ENCODE measurements at regions not wholly inside any gene's neighbourhood (a gene's known extent, or its start where the extent isn't known, plus 50 kb on each side); places are given as distances from the start of the nearest gene placed in this dataset.
A peak's percentile ranks its signal among the peaks of the same experiment; 100 is the strongest.
"Not testable (repeated sequence)": the region's sequence is repeated elsewhere in the genome, so short reads cannot be mapped to it uniquely, and the experiment has no call there.

GRCh38 chrX:122218666-122219065 is 965.4 kb upstream of the GRIA3 start:
- DNase-seq (ENCODE audit: low spot score) = no peak

GRCh38 chrX:122219226-122219625 is 964.9 kb upstream of the GRIA3 start:
- no peak for DNase-seq (ENCODE audit: low spot score)

- DNase-seq (ENCODE audit: low spot score) = no peak
These were observed 964.3 kb upstream of the GRIA3 start for GRCh38 chrX:122219735-122220134.

GRCh38 chrX:122220644-122221373 is 963.3 kb upstream of the GRIA3 start:
- no peak for DNase-seq (ENCODE audit: low spot score)

- DNase-seq (ENCODE audit: low spot score) = not testable (repeated sequence)
These were observed 962.3 kb upstream of the GRIA3 start for GRCh38 chrX:122221810-122222209.

- DNase-seq (ENCODE audit: low spot score) = not testable (repeated sequence)
These were observed 959.9 kb upstream of the GRIA3 start for GRCh38 chrX:122224137-122224536.

- DNase-seq (ENCODE audit: low spot score) = peak; percentile 0
These were observed 945.3 kb upstream of the GRIA3 start for GRCh38 chrX:122238801-122239200.

GRCh38 chrX:122241959-122242358 is 942.1 kb upstream of the GRIA3 start:
- DNase-seq (ENCODE audit: low spot score) = no peak

- DNase-seq (ENCODE audit: low spot score) = no peak
These were observed 940.0 kb upstream of the GRIA3 start for GRCh38 chrX:122244080-122244479.

- DNase-seq (ENCODE audit: low spot score) = no peak
These were observed 938.9 kb upstream of the GRIA3 start for GRCh38 chrX:122245175-122245574.

GRCh38 chrX:122245943-122246342 is 938.1 kb upstream of the GRIA3 start:
- DNase-seq (ENCODE audit: low spot score) = no peak

- no peak for DNase-seq (ENCODE audit: low spot score)
These were observed 937.1 kb upstream of the GRIA3 start for GRCh38 chrX:122246937-122247336.

- no peak for DNase-seq (ENCODE audit: low spot score)
These were observed 935.4 kb upstream of the GRIA3 start for GRCh38 chrX:122248681-122249080.

- DNase-seq (ENCODE audit: low spot score) = no peak
These were observed 931.6 kb upstream of the GRIA3 start for GRCh38 chrX:122252454-122252853.

GRCh38 chrX:122268353-122268752 is 915.7 kb upstream of the GRIA3 start:
- no peak for DNase-seq (ENCODE audit: low spot score)

- DNase-seq (ENCODE audit: low spot score) = no peak
These were observed 914.8 kb upstream of the GRIA3 start for GRCh38 chrX:122269243-122269781.

- DNase-seq (ENCODE audit: low spot score) = no peak
These were observed 913.1 kb upstream of the GRIA3 start for GRCh38 chrX:122270809-122271494.

- no peak for DNase-seq (ENCODE audit: low spot score)
These were observed 912.1 kb upstream of the GRIA3 start for GRCh38 chrX:122272011-122272410.

- DNase-seq (ENCODE audit: low spot score) = no peak
These were observed 904.3 kb upstream of the GRIA3 start for GRCh38 chrX:122279746-122280145.

GRCh38 chrX:122299822-122300221 is 884.3 kb upstream of the GRIA3 start:
- not testable (repeated sequence) for DNase-seq (ENCODE audit: low spot score)

GRCh38 chrX:122301491-122301890 is 882.6 kb upstream of the GRIA3 start:
- no peak for DNase-seq (ENCODE audit: low spot score)

- no peak for DNase-seq (ENCODE audit: low spot score)
These were observed 880.3 kb upstream of the GRIA3 start for GRCh38 chrX:122303761-122304160.

GRCh38 chrX:122344816-122345215 is 839.3 kb upstream of the GRIA3 start:
- no peak for DNase-seq (ENCODE audit: low spot score)

Data from RKO (cell line).